GM13976 (cell line): ENCODE measurements at regions not wholly inside any gene's neighbourhood (a gene's known extent, or its start where the extent isn't known, plus 50 kb on each side); places are given as distances from the start of the nearest gene placed in this dataset.
"Not testable (repeated sequence)": the region's sequence is repeated elsewhere in the genome, so short reads cannot be mapped to it uniquely, and the experiment has no call there.

Experiments used
- DNase-seq: peaks from one replicate; pipeline ENCODE4 v3.0.0; 2012; ENCODE audit warnings: low spot score
- CTCF ChIP-seq: IDR thresholded peaks from 2 replicates; pipeline ENCODE4 v1.5.1; 2012; ENCODE audit warnings: borderline replicate concordance, mild to moderate bottlenecking; ENCODE audit not compliant: insufficient read depth; ENCODE audit errors: extremely low read depth, missing control alignments, control extremely low read depth
- in situ Hi-C: fragments of 300-500 bp; cut with MboI; formaldehyde crosslinking; loops from one replicate; pipeline ENCODE4 v1.12.0; 2022; ENCODE audit warnings: low sequenced_read_pairs, mixed read lengths, inconsistent platforms; ENCODE audit not compliant: unreplicated experiment

- DNase-seq, result no peak
- TF ChIP-seq CTCF, result no peak
- in situ Hi-C loops, result no loop called here
Observed at GRCh38 chr3:105281989-105282388, 84.7 kb upstream of the ALCAM start.

DNA sequence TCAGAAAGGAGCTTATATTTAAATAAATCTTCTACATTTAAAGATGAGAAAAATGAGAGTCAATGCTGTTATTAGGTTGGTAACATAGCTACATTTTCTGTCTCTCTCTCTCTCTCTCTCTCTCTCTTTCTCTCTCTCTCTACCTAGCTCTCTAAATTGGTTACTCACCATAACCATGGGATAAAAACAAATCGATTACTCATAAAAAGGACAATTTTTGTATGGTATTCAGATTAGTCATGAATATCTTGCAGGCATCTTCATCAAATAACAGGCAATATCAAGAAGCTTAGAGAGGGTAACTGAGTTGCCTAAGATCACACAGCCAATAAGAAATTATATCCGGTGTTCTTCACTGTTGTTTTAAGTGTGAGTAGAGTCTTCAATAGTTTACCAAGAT lies 81.8 kb upstream of the ALCAM start:
- no peak for DNase-seq
- no peak for TF ChIP-seq CTCF
- in situ Hi-C loops, result no loop called here

DNA sequence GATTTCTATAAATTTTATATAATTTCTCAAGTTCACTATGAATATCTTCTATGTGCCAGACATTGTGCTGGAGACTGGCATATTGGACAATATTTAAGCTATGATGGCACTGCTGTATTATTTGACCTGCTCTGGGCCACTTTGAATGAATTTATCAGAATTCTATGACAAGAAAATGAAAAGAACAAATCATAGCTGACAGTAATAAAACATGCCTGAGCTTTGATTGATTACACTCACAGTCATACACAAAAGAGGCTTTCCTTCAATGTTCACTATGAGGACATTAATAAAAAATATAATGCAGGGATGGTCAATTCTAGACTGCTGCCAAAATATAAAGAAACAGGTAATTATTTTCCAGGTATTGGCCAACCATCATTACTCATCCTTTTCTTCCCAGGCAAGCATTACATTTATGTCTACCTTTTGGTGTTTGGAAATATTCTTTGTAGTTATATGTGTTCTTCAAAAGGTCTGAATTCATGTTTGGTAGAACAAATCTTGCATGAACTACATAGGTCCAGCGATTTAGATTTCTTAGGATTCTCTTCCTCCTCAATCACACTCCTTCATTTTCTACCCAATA lies 81.0 kb upstream of the ALCAM start:
- TF ChIP-seq CTCF, result no peak
- no peak for DNase-seq
- in situ Hi-C loops, result no loop called here

DNA sequence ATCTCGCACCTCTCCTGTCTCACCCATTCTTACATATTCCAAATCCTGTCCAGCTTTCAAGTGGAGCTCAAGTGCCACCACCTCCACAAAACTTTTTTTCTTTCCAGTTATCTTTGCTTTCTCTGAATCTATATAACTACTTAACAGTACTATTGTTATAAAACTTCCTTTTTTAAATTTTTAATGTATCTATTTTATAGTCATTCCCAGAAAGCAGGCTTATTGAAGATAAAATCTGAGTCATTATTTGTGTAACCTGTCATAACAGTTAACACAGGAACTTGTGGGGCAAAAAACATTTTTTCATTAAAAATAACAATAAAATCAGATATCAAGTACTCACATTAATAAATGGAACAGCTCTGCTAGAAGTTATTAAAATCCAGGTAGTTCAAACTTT lies 73.3 kb upstream of the ALCAM start:
- no peak for DNase-seq
- no peak for TF ChIP-seq CTCF
- in situ Hi-C loops, result no loop called here

GRCh38 chr3:105296182-105296822 lies 70.4 kb upstream of the ALCAM start:
- DNase-seq, in situ Hi-C loops: not testable (repeated sequence)

DNA sequence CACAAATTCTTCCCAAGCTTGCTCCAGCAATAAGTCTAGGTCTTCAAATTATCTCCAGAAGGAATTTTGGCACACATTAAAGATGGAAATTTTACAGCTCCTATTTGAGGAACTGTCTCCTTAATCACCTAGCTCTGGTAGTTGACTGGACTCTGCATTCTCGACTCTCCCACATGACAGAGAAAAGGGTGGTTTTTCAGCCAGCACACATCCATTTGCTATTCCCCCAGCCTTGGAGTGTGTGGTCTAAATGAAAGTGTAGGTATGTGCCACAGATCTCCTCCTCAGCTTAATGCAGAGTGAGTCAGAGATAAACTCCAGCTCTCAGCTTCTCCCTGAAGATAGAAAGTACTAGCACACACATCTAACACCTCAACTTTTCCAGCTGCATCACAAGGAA lies 62.2 kb upstream of the ALCAM start:
- DNase-seq, result no peak
- no peak for TF ChIP-seq CTCF
- in situ Hi-C loops, result no loop called here

- DNase-seq, result no peak
- no peak for TF ChIP-seq CTCF
- in situ Hi-C loops, result no loop called here
Observed at GRCh38 chr3:105315144-105315543, 51.6 kb upstream of the ALCAM start.
